IPS-15b (cell line): ENCODE measurements at regions not wholly inside any gene's neighbourhood (a gene's known extent, or its start where the extent isn't known, plus 50 kb on each side); places are given as distances from the start of the nearest gene placed in this dataset.

ENCODE experiments used
- H3K27me3 ChIP-seq: one replicate; pipeline ENCODE4 v1.6.1; 2013; ENCODE audit warnings: low read length; ENCODE audit not compliant: control insufficient read depth, insufficient read depth
- H3K36me3 ChIP-seq: one replicate; pipeline ENCODE4 v1.6.1; 2013; ENCODE audit warnings: low read length; ENCODE audit not compliant: control insufficient read depth, insufficient read depth
- H3K4me1 ChIP-seq: one replicate; pipeline ENCODE4 v1.6.1; 2013; ENCODE audit warnings: mild to moderate bottlenecking, low read length; ENCODE audit not compliant: control insufficient read depth, insufficient read depth
- H3K4me3 ChIP-seq: one replicate; pipeline ENCODE4 v1.5.1; 2013; ENCODE audit warnings: low read depth, low read length
- H3K9ac ChIP-seq: one replicate; pipeline ENCODE4 v1.6.1; 2013; ENCODE audit warnings: low read depth, mild to moderate bottlenecking, low read length
- H3K9me3 ChIP-seq: one replicate; pipeline ENCODE4 v1.6.1; 2013; ENCODE audit warnings: mild to moderate bottlenecking, low read length; ENCODE audit not compliant: control insufficient read depth, insufficient read depth

GRCh38 chr4:123788577-123788976 is 392.0 kb downstream of the SPRY1 start:
- H3K36me3 ChIP-seq, result no peaks in the 10 kb centered on the region
- H3K4me3 ChIP-seq, result no peak overlapping the region
- H3K27me3 ChIP-seq, result no peaks in the 10 kb centered on the region
- peaks cover 5% of the 10 kb centered on the region for H3K4me1 ChIP-seq
- no peak overlapping the region for H3K9ac ChIP-seq
- no peaks in the 10 kb centered on the region for H3K9me3 ChIP-seq

GRCh38 chr4:123790681-123791080 is 394.1 kb downstream of the SPRY1 start:
- no peaks in the 10 kb centered on the region for H3K36me3 ChIP-seq
- H3K9ac ChIP-seq, result no peak overlapping the region
- no peak overlapping the region for H3K4me3 ChIP-seq

GRCh38 chr4:123802082-123802645 is 405.6 kb downstream of the SPRY1 start:
- Histone ChIP-seq H3K4me1 (no peaks in the 10 kb centered on the region), H3K27me3 (no peaks in the 10 kb centered on the region), H3K9me3 (no peaks in the 10 kb centered on the region), H3K36me3 (no peaks in the 10 kb centered on the region), H3K4me3 (no peak overlapping the region), H3K9ac (no peak overlapping the region)

More at GRCh38 chr4:123790681-123791080, 394.1 kb downstream of the SPRY1 start:
- Histone ChIP-seq H3K9me3 (no peaks in the 10 kb centered on the region), H3K27me3 (no peaks in the 10 kb centered on the region), H3K4me1 (peaks cover 2% of the 10 kb centered on the region)

GRCh38 chr4:123802933-123803332 is 406.3 kb downstream of the SPRY1 start:
- Histone ChIP-seq H3K9me3 (no peaks in the 10 kb centered on the region), H3K36me3 (no peaks in the 10 kb centered on the region), H3K4me3 (no peak overlapping the region), H3K4me1 (no peaks in the 10 kb centered on the region), H3K27me3 (no peaks in the 10 kb centered on the region), H3K9ac (no peak overlapping the region)

GRCh38 chr4:123804196-123804721 is 407.7 kb downstream of the SPRY1 start:
- no peaks in the 10 kb centered on the region for H3K9me3 ChIP-seq
- H3K4me3 ChIP-seq, result no peak overlapping the region
- no peaks in the 10 kb centered on the region for H3K36me3 ChIP-seq
- H3K9ac ChIP-seq, result no peak overlapping the region
- H3K4me1 ChIP-seq, result no peaks in the 10 kb centered on the region
- no peaks in the 10 kb centered on the region for H3K27me3 ChIP-seq

GRCh38 chr4:123806056-123806455 is 409.5 kb downstream of the SPRY1 start:
- Histone ChIP-seq H3K27me3 (no peaks in the 10 kb centered on the region), H3K9me3 (no peaks in the 10 kb centered on the region), H3K4me3 (no peak overlapping the region), H3K36me3 (no peaks in the 10 kb centered on the region), H3K9ac (no peak overlapping the region), H3K4me1 (no peaks in the 10 kb centered on the region)

- H3K27me3 ChIP-seq, result no peaks in the 10 kb centered on the region
These were observed 410.6 kb downstream of the SPRY1 start for GRCh38 chr4:123807187-123807586.

GRCh38 chr4:123807866-123808265 is 411.3 kb downstream of the SPRY1 start:
- H3K9ac ChIP-seq, result no peak overlapping the region
- H3K27me3 ChIP-seq, result no peaks in the 10 kb centered on the region
- no peaks in the 10 kb centered on the region for H3K9me3 ChIP-seq
- no peaks in the 10 kb centered on the region for H3K36me3 ChIP-seq
- H3K4me1 ChIP-seq, result no peaks in the 10 kb centered on the region
- H3K4me3 ChIP-seq, result no peak overlapping the region

More at GRCh38 chr4:123807187-123807586, 410.6 kb downstream of the SPRY1 start:
- no peaks in the 10 kb centered on the region for H3K36me3 ChIP-seq
- no peaks in the 10 kb centered on the region for H3K4me1 ChIP-seq
- H3K4me3 ChIP-seq, result no peak overlapping the region
- H3K9ac ChIP-seq, result no peak overlapping the region
- no peaks in the 10 kb centered on the region for H3K9me3 ChIP-seq

GRCh38 chr4:123809864-123810263 is 413.3 kb downstream of the SPRY1 start:
- Histone ChIP-seq H3K4me3 (no peak overlapping the region), H3K36me3 (no peaks in the 10 kb centered on the region), H3K9ac (no peak overlapping the region), H3K4me1 (no peaks in the 10 kb centered on the region), H3K9me3 (no peaks in the 10 kb centered on the region), H3K27me3 (no peaks in the 10 kb centered on the region)

GRCh38 chr4:123812066-123812390 is 415.4 kb downstream of the SPRY1 start:
- H3K4me1 ChIP-seq, result no peaks in the 10 kb centered on the region
- H3K36me3 ChIP-seq, result no peaks in the 10 kb centered on the region
- H3K9ac ChIP-seq, result no peak overlapping the region
- no peaks in the 10 kb centered on the region for H3K27me3 ChIP-seq
- H3K4me3 ChIP-seq, result no peak overlapping the region
- no peaks in the 10 kb centered on the region for H3K9me3 ChIP-seq

GRCh38 chr4:123813901-123814300 is 417.3 kb downstream of the SPRY1 start:
- Histone ChIP-seq H3K9me3 (no peaks in the 10 kb centered on the region), H3K9ac (no peak overlapping the region), H3K4me1 (no peaks in the 10 kb centered on the region), H3K4me3 (no peak overlapping the region), H3K36me3 (no peaks in the 10 kb centered on the region), H3K27me3 (no peaks in the 10 kb centered on the region)

- H3K9ac ChIP-seq, result no peak overlapping the region
- no peak overlapping the region for H3K4me3 ChIP-seq
- no peaks in the 10 kb centered on the region for H3K27me3 ChIP-seq
- no peaks in the 10 kb centered on the region for H3K9me3 ChIP-seq
- H3K4me1 ChIP-seq, result no peaks in the 10 kb centered on the region
- no peaks in the 10 kb centered on the region for H3K36me3 ChIP-seq
These were observed 419.9 kb downstream of the SPRY1 start for GRCh38 chr4:123816462-123816861.
